WERI-Rb-1 (cell line): ENCODE measurements at regions not wholly inside any gene's neighbourhood (a gene's known extent, or its start where the extent isn't known, plus 50 kb on each side); places are given as distances from the start of the nearest gene placed in this dataset.

Experiments used
- DNase-seq: peaks from one replicate; pipeline ENCODE4 v3.0.0-alpha.2; 2020
- H3K27ac ChIP-seq: fragments of 250-450 bp; sonication (Bioruptor Pico); 2 replicates; pipeline ENCODE4 v1.5.1; 2020; ENCODE audit warnings: mild to moderate bottlenecking, moderate library complexity
- H3K27me3 ChIP-seq: fragments of 250-450 bp; sonication (Bioruptor Pico); 2 replicates; pipeline ENCODE4 v1.5.1; 2021; ENCODE audit warnings: mild to moderate bottlenecking, low read depth, moderate library complexity; ENCODE audit not compliant: insufficient read depth, severe bottlenecking
- H3K36me3 ChIP-seq: fragments of 250-450 bp; sonication (Bioruptor Pico); 2 replicates; pipeline ENCODE4 v1.5.1; 2020; ENCODE audit warnings: mild to moderate bottlenecking, moderate library complexity
- H3K4me3 ChIP-seq: 2 replicates; pipeline ENCODE4 v1.5.1; 2011; ENCODE audit warnings: low read depth, mild to moderate bottlenecking, control low read depth, low read length
- H3K9me3 ChIP-seq: fragments of 250-450 bp; sonication (Bioruptor Pico); 2 replicates; pipeline ENCODE4 v1.5.1; 2021; ENCODE audit warnings: mild to moderate bottlenecking, moderate library complexity; ENCODE audit not compliant: severe bottlenecking
- CTCF ChIP-seq: IDR thresholded peaks from 2 replicates; pipeline ENCODE4 v1.5.1; 2011; ENCODE audit warnings: low read depth, mild to moderate bottlenecking, control low read depth, inconsistent platforms, low read length

DNA sequence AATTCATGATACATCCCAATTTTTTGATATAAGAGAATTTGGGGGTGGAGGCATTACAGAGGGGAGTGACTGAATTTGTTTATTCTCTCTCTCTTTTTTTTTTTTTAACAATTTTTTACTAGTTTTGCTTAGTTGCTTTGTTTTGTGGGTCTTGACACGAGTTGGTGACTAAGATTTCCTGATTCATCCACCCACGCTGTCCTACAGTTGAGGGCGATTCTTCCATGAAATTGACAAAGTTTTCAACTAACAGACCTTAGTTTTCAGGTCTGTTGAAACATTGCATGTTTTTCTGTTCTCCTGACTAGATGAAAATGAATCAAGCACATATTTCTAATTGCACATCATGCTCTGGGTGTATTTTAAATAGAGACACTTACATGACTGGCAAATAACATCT is 613.8 kb downstream of the TFAP2B start:
- Histone ChIP-seq H3K36me3 (no peaks in the 10 kb centered on the region), H3K27ac (no peak overlapping the region), H3K4me3 (no peak overlapping the region), H3K9me3 (no peaks in the 10 kb centered on the region), H3K27me3 (no peaks in the 10 kb centered on the region)
- TF ChIP-seq CTCF, result no peak
- DNase-seq, result no peak

DNA sequence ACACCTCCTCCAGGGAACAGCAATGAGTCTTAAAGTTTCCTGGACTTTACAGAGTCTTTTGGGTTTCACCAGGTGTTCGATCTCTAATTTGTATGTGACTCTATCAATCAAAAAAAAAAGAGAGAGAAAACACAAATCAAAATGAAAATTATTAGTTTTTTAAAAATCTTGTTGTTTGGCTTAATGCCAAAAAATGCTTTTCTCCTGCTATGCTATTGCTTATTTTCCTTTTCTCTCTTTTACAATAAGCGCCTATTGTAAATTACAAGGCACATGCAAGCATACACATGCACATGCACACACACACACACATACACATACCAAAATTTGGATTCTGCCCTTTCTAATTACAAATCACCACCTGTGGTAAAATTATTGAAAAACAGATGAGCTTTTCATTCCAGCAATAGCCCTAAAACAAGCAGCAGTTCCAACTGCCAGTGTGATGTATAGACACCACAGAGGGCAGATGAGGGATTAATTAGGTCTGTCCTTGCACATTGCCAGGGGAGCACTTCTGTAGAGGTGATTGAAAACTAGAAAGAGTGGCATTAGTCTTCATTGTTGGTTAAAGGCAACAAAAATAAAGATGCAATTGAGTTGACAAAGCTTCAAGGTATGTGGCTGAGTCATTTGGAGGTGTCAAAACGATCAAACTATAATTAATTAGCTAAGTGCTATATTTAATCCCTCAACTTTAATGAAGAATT is 631.7 kb downstream of the TFAP2B start:
- Histone ChIP-seq H3K4me3 (no peak overlapping the region), H3K27ac (no peak overlapping the region), H3K27me3 (no peaks in the 10 kb centered on the region), H3K9me3 (no peaks in the 10 kb centered on the region), H3K36me3 (no peaks in the 10 kb centered on the region)
- no peak for DNase-seq
- TF ChIP-seq CTCF, result no peak

DNA sequence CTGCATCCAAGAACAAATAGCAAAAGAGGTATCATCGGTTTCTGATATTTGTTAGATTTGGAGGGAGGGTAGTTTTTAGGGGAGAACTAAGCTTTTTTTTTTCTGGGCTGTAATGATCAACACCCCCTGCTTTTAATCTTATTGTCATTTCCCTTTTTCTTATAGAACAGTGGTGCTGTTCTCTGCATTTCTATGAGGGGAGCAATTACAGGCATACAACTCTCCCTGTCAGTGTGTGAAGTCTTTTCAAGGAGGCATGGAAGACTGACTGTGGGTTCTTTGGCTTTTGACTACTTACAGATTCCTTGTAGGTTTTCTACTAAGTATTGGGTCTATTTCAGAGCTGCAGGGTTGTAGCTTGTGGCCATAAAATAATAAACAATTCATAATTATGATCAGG is 632.3 kb downstream of the TFAP2B start:
- no peak for TF ChIP-seq CTCF
- Histone ChIP-seq H3K27ac (no peak overlapping the region), H3K9me3 (no peaks in the 10 kb centered on the region), H3K36me3 (no peaks in the 10 kb centered on the region), H3K4me3 (no peak overlapping the region), H3K27me3 (no peaks in the 10 kb centered on the region)
- DNase-seq, result no peak

DNA sequence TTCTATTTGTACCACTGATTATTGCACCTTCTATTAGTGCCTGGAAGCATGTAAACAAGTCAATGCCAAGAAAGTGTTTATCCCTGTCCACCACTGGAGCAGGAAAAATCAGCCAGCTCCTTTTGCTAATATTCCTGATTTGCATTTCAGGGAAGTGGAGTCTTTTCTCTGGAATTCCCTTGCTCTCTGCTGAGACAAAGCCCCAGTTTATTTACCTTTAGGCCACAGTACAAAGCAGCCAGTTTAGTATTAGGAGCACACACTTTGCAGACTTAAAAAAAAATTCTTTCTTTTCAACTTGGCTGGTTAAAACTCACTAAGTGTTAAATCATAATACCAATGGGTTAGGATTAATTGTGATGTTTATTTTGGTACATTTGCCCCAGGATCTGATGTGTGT is 631.1 kb downstream of the PKHD1 start:
- TF ChIP-seq CTCF, result no peak
- Histone ChIP-seq H3K27me3 (no peaks in the 10 kb centered on the region), H3K9me3 (no peaks in the 10 kb centered on the region), H3K4me3 (no peak overlapping the region), H3K36me3 (no peaks in the 10 kb centered on the region), H3K27ac (no peak overlapping the region)
- no peak for DNase-seq

- Histone ChIP-seq H3K4me3 (no peak overlapping the region), H3K27ac (no peak overlapping the region), H3K36me3 (no peaks in the 10 kb centered on the region), H3K27me3 (no peaks in the 10 kb centered on the region), H3K9me3 (no peaks in the 10 kb centered on the region)
- no peak for TF ChIP-seq CTCF
- no peak for DNase-seq
These were observed 627.5 kb downstream of the PKHD1 start for GRCh38 chr6:51459958-51460357.

- H3K27me3 ChIP-seq, result no peaks in the 10 kb centered on the region
- TF ChIP-seq CTCF, result no peak
- no peak overlapping the region for H3K27ac ChIP-seq
- H3K36me3 ChIP-seq, result no peaks in the 10 kb centered on the region
- no peak for DNase-seq
- H3K9me3 ChIP-seq, result no peaks in the 10 kb centered on the region
- H3K4me3 ChIP-seq, result no peak overlapping the region
These were observed 624.5 kb downstream of the PKHD1 start for GRCh38 chr6:51462896-51463295.
